Stimulated activated CD4-positive, alpha-beta T cell treated with anti-CD3 and anti-CD28 coated beads, Interleukin-4, amount 100 ng/mL, for 1 hour (primary cell): ENCODE measurements at regions not wholly inside any gene's neighbourhood (a gene's known extent, or its start where the extent isn't known, plus 50 kb on each side); places are given as distances from the start of the nearest gene placed in this dataset.
"Not testable (repeated sequence)": the region's sequence is repeated elsewhere in the genome, so short reads cannot be mapped to it uniquely, and the experiment has no call there.

Experiments used
- DNase-seq: peaks from one replicate; pipeline ENCODE4 v3.0.0-alpha.2; 2020

DNA sequence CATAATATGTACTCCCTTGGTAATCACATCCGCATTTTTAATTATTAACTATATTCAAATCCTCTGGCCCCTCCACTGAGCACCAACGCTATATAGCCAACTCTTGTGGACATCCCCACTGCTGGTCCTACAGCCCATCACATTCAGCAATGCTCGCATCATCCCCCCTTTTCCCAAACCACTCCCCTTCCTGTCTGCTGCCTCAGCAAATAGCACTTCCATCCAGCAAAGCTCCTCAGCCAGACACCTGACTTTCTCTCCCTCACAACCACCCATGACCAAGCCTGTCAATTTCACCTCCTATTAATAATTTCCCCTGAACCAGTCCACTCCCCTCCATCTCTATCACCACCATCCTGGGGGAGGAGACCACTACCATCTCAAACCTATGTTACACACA lies 65.5 kb upstream of the KIF2A start:
- not testable (repeated sequence) for DNase-seq

DNA sequence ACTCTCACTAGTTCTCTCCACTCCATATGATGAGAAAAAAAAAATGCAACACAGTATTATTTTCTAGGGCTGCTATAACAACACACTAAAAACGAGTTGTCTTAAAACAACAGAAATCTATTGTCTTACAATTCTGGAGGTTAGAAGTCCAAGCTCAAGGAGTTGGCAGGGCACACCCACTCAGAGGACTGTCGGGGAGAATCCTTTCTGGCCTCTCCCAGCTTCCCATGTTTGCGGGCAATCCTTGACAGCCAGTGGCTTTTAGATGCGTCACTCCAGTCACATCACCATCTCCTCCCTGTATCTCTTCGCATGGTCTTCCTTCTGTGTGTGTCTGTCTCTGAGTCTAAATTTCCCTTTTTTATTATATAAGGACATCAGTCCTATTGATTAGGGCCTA lies 64.0 kb upstream of the KIF2A start:
- DNase-seq: not testable (repeated sequence)

DNA sequence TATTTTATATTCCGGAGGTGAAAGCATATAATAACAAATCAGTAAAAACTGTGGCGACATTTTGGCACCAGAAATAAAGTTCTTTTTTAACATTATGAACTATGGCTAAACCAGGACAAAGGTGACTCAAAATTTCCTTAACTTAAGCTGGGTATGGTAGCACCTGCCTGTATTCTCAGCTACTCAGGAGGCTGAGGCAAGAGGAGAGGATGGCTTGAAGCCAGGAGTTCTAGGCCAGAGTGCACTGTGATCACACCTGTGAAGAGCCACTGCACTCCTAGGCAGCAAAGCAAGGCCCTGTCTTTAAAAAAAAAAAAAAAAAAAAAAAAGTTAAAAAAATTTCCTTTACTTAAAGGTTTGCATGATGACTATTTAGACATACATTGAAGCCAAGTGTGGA lies 63.0 kb upstream of the KIF2A start:
- not testable (repeated sequence) for DNase-seq

DNA sequence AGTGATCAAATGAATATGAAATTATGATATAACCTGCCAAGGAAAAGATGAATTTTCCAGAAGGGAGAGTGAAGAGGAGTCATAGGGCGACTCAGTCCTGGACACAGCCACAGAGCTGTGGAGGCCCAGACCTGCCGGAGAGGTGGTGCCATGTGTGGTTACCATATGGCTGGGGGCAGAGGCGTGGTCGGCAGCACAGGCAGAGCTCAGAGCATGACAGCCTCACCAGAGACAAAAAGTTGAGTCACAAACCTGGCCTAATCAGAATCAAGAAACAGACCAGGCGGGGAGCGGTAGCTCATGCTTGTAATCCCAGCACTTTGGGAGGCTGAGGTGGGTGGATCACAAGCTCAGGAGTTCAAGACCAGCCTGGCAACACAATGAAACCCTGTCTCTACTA lies 57.8 kb upstream of the KIF2A start:
- not testable (repeated sequence) for DNase-seq

DNA sequence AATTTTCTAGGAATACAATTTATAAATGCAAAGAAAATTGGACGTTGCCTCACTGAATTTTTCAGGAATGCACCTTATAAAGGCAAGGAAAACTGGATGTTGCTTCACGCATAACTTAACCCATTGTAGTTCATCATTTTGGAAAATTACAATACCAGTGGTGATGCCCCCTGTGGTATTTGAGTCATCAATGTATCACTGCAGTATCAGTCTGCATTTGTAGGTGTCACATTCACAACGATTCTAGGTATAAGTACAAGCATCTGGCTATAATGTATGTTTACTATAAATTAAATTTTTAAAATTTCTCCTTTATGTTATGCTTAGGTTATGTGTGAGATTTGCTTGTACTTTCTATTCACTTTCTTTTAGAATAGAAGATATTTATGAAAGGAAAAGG lies 55.9 kb upstream of the KIF2A start:
- not testable (repeated sequence) for DNase-seq

DNA sequence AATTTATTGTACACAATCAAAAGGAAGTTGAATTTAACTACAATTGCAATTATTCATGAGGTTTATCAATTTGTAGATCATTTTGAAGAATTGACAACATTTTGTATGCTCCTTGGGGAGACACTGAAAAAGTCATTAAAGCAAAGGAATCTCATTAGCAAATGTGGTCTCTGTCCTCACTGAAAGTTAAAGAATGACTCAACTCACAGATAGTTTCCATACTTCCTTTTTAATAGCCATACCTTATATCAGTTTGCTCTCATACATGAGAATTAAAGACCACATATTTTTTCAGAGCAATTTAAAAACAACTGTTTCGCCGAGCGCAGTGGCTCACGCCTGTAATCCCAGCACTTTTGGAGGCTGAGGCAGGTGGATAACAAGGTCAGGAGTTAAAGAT lies 55.1 kb upstream of the KIF2A start:
- DNase-seq: not testable (repeated sequence)

DNA sequence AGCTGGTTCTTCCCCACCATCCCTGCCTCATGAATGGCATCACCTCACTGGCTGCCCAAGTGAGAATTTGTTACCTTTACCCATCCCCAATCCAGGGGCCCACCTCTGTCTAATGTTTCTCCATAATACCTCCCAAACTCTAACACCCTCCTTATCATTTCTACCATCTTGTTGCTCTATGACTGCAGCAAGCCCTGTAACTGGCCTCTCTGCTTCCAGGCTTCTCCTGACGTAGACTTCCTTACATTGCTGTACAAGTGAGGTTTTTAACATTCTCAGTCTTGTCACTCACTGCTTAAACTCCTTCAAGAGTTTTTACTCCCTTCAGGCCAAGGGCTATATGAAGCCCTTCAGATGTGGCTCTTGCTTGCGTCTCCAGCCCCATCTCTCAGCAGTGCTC lies 53.5 kb upstream of the KIF2A start:
- DNase-seq: not testable (repeated sequence)

DNA sequence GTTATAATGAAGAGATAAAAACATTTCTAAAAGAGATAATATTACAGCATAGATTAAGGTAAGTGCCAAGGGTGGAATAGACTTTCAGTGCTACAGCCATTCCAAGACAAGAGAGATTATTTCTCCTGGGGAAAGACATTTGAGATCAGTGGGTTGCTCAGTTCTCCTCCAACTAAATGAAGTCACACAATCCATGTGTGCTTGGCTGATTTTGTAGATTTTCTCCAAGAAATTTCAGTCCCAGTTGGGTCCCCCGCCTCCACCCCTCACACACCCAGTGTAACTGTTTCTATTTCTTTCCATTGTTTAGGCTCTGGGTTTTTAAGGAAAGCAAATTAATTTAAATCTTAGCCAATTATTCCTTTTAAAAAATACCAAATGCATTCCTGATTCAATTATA lies 50.5 kb upstream of the KIF2A start:
- not testable (repeated sequence) for DNase-seq

DNA sequence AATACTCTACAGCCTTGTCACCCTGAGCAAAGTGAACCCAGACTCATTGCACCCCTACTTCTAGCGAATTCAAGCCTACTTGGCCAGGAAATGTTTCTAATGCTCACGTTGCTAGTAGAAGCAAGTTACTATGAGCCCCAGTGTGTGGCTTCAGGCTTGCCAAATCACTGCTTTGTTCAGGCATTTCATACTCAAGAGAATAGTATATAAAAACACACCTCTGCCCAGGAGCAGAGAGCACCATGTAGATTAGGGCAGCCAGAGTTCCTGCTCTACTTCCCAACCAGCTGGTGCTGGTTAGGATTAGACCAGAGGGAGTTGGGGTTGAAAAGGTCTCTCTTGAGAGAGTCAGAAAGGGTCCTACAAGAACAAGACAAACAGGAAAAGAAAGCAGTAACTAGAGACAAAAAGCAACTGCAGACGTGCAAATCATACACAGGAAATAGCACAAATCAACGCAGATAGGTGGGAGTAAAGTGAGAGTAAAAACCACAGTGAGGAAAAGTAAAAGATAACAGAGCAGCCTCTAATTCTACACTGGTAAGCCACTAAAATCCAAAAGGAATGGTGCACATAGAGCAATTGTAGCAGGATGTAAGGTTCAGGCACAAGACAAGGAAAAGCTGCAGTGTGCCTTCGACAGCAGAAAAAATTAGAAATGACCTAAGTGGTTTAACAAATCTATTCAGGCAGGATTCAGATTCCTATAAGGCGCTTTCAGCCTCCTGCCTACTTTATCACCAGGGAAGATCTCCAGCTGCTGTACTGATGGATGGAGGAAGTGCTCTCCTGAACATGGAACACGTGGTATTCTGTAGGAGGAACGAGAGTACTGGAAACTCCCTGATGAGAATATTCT lies 49.6 kb upstream of the KIF2A start:
- DNase-seq: no peak
